ENCODE measurements at regions not wholly inside any gene's neighbourhood (a gene's known extent, or its start where the extent isn't known, plus 50 kb on each side); places are given as distances from the start of the nearest gene placed in this dataset.
"Not testable (repeated sequence)": the region's sequence is repeated elsewhere in the genome, so short reads cannot be mapped to it uniquely, and the experiment has no call there.

DNA sequence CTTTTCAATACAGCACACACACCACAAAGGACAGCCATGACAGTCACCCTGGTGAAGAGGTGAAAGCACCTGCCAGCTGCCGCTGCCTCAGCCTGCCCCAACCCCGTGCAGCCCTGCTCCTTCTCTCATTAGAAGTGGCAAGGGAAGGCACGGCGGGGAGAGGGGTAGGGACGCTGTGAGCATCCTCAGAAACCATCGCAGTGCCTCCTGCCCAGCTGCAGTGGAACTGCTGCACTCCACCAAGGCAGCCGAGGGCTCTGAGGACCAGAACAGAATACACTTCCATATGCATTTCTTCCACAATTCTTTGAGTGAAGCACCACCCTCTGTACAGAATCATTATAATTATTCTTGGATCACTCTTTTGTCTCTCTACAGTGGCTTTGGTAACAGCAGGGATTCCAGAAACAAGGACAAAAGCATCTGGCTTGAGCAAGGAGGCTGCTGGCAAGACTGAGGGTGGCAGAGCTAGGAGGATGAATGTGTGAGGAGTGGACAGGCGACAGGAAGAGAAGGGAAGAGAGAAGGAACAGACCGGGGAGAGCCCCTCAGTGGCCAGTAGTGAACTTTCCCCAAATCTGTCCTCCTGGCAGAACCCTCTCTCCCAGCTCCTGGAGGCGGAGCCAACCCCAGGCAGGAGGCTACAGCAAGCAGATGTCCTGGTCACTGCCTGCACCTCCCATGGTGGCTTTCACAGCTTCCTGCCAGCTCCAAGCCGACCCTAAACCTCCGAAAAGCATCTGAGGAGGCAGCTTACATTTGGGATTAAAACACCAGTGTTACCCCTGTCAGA lies 73.2 kb downstream of the MTNR1A start:
- no peak for DNase-seq

GRCh38 chr4:186475202-186475601 lies 80.2 kb downstream of the MTNR1A start:
- no peak for DNase-seq

DNA sequence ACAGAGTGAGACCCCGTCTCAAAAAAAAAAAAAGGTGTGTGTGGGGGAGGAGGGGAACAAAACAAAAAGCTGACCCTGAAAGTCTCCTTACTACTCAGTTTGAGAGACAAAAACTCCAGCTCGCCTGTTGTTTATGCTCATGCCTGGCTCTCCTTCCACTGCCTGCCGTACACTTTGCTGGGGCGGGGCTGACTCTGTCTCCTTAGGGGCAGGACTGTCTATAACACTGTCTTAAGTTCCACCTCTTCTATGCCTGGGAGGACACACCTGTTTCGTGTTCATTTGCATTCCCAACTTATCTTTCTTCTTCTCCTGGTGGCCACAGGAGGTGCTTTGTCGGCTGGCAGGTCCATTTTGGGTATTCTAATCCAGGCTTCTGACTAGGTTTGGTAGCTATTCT lies 81.4 kb downstream of the MTNR1A start:
- no peak for DNase-seq

DNA sequence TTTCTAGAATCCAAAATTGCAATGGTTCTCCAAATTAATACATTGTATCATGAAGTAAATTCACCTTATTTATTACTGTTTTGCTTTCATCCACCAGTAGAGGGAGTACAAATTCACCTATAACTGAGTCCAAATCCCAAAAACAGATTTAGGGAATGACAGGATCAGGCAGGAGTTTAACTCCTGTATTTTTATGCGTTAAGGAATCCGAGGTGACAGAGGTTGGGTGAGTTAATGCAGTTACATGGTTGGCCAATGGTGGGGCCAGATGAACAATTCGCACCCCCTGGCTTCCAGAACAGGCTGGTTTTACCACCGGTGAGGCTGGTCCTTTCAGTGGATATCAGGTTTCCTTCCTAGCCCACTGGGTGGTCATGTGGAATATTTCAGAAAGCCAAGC lies 82.4 kb downstream of the MTNR1A start:
- DNase-seq, result peak; percentile 9

- no peak for DNase-seq
Observed at GRCh38 chr4:186471441-186471840, 83.9 kb downstream of the MTNR1A start.

GRCh38 chr4:186458050-186458449 lies 97.3 kb downstream of the MTNR1A start:
- DNase-seq, result no peak

GRCh38 chr4:186451982-186452381 lies 103.4 kb downstream of the MTNR1A start:
- DNase-seq, result no peak

DNA sequence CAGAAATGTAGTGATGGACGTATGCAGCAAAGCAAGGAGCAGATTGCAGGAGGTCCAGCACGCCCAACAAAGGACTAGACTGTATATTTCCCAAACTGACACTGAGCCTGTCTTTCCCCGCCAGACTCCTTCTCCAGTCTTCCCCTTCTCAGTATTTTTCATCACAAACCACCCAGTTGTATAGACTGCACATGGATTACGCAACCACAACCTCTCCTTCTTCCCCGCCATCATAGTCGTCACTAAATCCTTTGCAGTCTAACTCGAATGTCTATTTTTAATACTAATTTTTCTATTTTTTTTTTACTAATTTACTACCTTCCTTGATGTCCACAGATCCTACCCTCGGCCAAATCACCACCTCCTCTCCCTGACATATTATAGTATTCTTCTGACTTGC lies 105.4 kb downstream of the MTNR1A start:
- no peak for DNase-seq

- peak; percentile 24 for DNase-seq
Observed at GRCh38 chr4:186445040-186445439, 110.3 kb downstream of the MTNR1A start.

DNA sequence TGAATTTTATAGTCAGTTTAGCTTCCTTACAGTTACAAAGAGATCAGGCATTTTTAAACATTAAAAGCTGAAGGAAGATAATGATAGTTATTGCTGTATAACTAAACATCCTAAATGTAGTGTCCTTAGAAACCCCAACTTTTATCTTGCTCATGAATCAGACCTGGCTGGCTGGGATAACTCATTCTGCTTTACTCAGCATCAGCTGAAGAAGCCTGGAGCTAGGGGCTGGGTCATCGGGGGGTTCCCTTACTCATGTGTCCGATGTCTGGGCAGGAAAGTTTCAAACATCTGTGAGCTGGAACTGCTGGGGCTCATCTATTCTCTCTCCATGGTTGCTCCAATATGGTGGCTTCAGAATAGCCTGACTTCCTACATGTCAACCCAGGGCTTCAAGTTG lies 113.9 kb downstream of the MTNR1A start:
- no peak for DNase-seq

GRCh38 chr4:186428481-186428880 lies 126.9 kb downstream of the MTNR1A start:
- DNase-seq, result no peak

DNA sequence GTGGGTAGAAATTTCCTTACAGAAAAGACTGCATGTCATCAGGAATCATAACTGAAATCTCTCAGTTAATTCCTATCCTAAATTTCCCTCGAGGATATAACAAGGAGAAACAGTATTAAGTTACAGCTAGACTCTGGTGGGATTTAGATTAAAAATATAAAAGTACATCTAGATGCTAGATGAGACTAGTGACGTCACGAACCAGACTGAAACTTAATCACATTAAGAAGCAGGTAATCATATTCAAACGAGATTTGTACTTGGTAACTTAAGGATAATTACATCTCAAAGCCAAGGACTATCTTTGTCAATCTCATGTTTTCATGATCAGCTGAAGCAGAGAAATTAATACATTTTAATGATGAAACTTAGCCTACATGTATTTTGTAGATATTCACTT lies 130.6 kb downstream of the MTNR1A start:
- DNase-seq, result no peak

- no peak for DNase-seq
Observed at GRCh38 chr4:186422296-186422695, 133.1 kb downstream of the MTNR1A start.

DNA sequence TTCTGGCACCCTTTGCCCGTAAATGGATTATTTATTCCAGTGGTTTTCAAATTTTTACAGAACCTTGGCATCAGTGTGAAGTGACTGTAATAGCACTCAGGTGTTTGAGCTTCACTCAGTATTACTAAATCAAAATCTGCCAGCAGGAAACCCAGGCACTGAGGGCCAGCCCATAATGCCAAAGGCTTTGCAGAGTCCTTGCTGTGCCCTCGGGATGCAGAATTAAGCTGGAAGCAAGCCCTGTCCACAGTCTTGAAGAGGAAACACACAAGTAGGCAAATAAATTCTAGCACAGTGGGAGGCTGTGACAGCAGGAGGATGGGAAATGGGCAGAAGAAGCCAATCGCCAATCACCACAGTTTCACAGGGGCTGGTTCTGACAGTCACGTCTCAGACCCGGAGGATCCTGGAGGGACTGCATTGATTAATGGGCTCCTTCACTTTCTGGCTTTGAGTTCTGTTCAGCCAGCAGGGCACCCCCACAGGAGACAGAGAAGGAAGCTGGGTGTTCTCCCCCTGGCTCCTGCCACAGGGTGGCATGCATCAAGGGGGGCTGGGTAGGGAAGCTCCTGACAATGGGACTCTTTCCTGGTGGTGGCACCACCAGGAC lies 138.8 kb downstream of the MTNR1A start:
- no peak for DNase-seq

- DNase-seq, result no peak
Observed at GRCh38 chr4:186414390-186414789, 141.0 kb downstream of the MTNR1A start.

DNA sequence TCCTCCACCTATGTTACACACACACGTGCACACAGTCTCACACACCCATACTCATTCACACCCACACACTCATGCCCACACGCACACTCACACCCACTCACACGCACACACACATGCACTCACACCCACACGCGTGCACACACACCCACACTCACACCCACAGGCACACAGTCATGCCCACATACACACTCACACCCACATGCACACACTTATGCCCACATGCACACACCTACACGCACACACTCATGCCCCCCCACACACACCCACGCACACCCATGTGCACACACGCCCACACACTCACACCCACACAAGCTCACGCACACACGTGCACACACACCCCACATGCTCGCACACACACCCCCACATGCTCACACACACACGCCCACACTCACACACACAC lies 140.0 kb downstream of the F11 start:
- DNase-seq, result no peak

GRCh38 chr4:186404562-186405134 lies 138.7 kb downstream of the F11 start:
- no peak for DNase-seq

GRCh38 chr4:186400676-186401075 lies 134.7 kb downstream of the F11 start:
- no peak for DNase-seq

DNA sequence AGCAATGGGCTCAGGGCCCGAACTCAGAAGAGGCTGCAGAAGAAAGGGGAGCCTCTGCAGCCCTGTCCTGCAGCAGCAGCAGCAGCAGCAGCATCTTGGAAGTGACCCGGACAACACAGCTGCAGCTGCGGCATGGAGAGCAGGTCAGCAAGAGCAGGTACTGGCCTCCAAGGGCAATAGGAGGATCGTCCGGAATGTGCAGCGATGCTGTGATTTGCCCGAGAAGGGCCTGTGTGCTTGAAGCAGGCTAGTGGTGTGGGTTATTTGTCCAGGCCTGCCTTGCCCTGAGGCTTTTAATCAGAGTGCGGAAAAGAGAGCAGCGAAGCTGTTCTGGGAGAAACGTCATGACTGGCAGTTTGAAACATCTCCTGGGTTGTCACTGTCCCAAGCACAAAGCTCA lies 126.0 kb downstream of the F11 start:
- no peak for DNase-seq

GRCh38 chr4:186384328-186384727 lies 118.3 kb downstream of the F11 start:
- not testable (repeated sequence) for DNase-seq

GRCh38 chr4:186368281-186368680 lies 102.3 kb downstream of the F11 start:
- DNase-seq, result peak; percentile 6

DNA sequence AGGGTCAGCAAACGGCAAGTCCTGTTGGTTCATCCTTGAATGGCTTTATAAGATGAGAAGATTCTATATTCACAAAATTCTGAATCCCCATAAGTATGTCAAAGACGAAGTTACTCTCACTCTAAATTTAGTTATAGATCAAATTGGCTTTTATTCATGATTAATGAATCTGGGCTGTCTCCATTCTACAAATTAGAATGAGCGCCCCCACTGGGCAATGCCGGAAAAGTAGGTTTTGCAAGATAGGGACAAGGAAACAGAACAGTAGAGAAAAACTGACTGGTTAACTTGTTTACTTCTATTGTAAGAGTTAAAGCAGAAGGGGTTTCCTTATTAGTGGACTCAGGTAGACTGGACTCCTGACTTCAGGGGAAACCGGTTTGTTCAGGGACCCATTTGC lies 100.3 kb downstream of the F11 start:
- DNase-seq, result no peak

GRCh38 chr4:186363038-186363437 lies 97.0 kb downstream of the F11 start:
- not testable (repeated sequence) for DNase-seq

DNA sequence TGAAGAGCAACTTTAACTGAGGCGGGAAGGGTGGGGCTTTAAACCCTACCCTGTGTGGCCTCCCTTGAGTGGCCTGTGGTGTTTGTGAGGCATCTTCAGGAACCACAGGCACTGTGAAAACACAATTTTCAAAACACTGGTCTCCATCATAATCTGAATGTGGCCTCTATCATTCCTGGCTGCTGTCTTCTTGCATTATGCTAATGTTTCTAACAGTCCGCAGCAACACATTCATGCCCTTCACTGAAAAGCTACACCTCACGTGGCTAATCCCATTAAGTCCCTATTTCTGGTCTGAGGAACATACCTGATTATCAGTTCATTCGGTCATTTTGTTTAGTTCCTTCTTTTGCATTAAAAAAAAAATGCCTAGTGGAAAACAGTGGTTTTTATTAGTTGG lies 94.6 kb downstream of the F11 start:
- DNase-seq, result no peak

Data from NCI-H345 (cell line).